GM19468 (cell line): ENCODE measurements at regions not wholly inside any gene's neighbourhood (a gene's known extent, or its start where the extent isn't known, plus 50 kb on each side); places are given as distances from the start of the nearest gene placed in this dataset.

Experiments used
- ATAC-seq: cut with Tn5 transposase; IDR thresholded peaks from one replicate; pipeline ENCODE4 v1.9.1; 2021; ENCODE audit warnings: mild to moderate bottlenecking, moderate library complexity, moderate number of reproducible peaks; ENCODE audit not compliant: unreplicated experiment; ENCODE audit errors: extremely low read depth

- ATAC-seq, result no peak
Observed at GRCh38 chr10:91034494-91035159, 113.7 kb upstream of the ANKRD1 start.

- no peak for ATAC-seq
Observed at GRCh38 chr10:91035650-91036292, 114.9 kb upstream of the ANKRD1 start.

- no peak for ATAC-seq
Observed at GRCh38 chr10:91036807-91037411, 116.0 kb upstream of the ANKRD1 start.

GRCh38 chr10:91038971-91039370 is 118.1 kb upstream of the ANKRD1 start:
- no peak for ATAC-seq

DNA sequence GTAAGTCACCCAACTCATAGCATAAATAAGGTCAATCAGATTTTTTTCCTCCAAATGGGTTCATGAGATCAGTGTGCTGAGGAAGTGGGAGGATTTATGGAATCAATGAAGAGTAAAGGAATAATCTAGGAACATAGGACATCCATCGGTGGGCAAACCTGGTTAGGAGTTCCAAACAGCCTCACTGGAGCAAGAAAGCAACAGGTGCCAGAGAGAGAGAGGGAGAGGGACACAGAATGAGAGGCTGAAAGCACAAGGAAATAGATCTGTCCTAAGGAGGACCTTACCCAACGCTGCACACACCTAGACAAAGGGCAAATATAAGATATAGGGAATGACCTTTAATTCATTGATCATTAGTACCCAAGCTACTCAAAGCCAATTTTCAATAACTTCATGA is 119.5 kb upstream of the ANKRD1 start:
- ATAC-seq, result no peak

- ATAC-seq, result no peak
Observed at GRCh38 chr10:91042069-91042468, 121.2 kb upstream of the ANKRD1 start.

DNA sequence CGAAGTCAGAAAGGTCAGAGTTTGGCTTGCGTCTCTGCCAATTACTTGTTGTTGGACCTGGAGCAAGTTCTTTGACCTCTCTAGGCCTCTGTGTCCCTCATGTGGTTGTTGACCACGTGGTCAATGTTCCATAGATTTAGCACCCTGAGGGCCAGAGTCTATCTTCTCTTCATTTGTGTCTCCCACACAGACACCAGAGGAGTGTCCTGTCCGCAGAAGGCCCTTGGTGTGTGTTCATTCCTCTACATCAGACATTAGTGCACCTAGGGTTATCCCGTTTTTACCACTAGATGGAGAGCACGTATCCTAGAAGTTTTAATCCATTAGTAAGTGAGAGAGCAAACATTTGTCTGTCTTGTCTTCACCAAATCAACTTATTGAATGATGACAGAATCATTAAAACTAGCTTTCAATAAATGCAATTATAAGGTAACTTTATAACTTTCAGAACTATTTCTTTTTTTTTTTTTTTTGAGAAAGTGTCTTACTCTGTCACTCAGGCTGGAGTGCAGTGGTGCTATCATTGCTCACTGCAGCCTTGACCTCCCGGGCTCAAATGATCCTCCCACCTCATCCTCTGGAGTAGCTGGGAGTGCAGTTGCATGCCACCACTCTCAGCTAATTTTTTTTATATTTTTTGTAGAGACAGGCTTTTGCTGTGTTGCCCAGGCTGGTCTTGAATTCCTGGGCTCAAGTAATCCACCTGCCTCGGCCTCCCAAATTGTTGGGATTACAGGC is 122.5 kb upstream of the ANKRD1 start:
- ATAC-seq, result no peak

DNA sequence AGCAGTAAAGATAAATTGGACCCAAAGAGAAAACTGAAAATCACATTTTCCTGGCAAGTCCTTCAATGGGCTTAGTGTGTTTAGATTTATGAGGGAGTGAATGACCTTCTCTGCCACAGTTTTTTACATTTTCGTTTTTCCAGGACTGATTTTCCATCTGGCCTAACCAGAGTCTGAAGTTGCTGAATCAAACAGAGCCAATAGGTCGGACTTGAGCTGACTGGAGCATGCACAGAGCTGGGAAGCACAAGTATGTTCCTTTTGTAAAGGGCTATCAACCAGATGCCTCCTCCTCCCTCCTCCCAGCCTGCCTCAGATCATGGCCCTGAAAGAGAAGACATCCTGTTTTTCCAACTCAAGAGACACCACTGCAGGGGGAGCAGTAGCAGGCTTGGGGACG is 126.0 kb upstream of the ANKRD1 start:
- ATAC-seq, result no peak

GRCh38 chr10:91048380-91048779 is 127.5 kb upstream of the ANKRD1 start:
- ATAC-seq, result no peak

GRCh38 chr10:91049296-91049987 is 128.6 kb upstream of the ANKRD1 start:
- ATAC-seq, result no peak

- no peak for ATAC-seq
Observed at GRCh38 chr10:91049988-91050360, 129.1 kb upstream of the ANKRD1 start.

DNA sequence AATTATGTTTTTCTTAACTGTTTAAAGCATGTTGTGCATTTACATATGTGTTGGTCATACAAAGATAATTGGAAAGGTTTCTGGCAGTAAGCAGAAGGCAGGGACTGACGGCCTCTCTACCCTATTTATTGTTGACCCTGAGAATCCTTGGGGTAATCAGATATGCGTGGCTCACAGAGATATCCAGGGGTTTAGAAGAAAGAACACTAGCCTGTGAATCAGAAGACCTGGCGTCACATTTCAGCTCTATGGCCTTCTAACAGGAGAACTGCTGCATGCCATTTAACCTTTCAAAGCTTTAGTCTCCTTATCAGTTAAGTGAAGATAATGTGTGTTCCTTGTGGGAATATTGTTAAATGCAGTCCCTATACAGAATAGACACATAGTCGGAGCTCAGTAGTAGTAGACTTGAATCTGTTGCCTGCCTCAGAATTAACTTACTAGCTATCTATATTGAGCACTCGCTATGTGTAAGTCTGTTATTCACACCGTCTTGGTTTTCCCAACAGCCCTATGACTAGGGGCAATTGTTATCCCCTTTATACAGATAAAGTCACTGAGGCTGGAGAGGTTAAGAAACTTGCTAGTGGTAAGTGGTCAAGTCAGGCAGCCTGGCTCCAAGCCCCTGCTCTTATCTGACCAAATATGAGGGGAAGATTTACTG is 129.6 kb upstream of the ANKRD1 start:
- ATAC-seq, result no peak

DNA sequence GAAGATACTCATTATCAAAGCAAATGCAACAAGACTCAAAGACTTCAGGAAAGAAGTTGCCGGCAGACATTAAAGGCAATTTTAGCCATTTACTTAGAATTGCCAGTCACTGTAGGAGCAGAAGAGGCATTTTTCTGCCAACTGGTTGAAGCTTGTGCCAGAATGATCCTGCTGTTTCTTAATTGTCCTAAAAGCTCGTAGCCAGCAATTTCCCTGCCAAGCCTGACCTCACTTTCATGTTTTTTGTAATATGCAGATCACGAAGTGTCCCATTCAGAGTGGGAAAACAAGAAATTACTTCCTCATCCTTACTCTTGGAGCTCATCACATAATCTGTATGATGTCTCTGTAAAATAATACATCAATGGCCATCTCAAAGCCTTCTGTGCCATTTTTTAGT is 130.9 kb upstream of the ANKRD1 start:
- no peak for ATAC-seq

GRCh38 chr10:91054325-91054724 is 133.4 kb upstream of the ANKRD1 start:
- no peak for ATAC-seq

DNA sequence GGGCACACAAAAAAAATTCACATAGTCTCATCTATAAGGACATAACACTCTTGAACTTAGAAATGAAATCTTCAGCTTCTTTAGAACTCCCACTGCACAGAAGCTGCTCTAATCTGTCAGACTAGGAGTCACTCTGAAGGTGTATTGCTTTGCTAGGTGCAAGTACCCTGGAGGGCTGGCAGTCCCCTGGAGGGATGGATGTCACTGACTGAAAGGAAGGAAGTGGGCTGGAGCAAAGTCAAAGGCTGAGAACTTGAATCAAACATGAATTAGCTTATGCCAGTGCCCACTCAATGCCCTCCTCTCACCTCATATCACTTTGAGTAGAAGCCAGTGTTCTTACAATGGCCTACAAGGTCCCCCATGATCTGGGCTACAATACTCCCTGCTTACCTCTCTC is 140.3 kb upstream of the ANKRD1 start:
- ATAC-seq, result no peak

DNA sequence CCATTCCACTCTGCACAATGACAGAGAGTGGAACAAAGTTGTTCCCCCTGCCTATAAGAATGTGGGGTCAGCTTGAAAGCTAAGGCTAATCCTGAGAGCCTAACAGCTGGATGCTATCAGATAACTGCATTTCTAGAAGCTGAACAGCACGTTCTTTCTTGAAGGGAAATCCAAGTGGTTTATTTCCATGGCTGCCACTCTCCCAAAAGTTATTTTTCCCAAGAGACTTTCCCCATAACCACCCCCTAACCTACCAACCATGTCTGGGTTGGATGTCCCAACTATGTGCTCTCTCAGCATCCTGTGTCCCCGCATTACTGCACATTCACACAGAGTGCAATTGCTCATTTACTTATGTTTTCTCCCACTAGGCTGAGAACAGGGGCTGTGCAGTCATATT is 140.7 kb upstream of the ANKRD1 start:
- no peak for ATAC-seq

- ATAC-seq, result no peak
Observed at GRCh38 chr10:91062091-91062490, 141.2 kb upstream of the ANKRD1 start.

- no peak for ATAC-seq
Observed at GRCh38 chr10:91071786-91072185, 148.7 kb upstream of the PCGF5 start.

GRCh38 chr10:91073286-91073979 is 147.0 kb upstream of the PCGF5 start:
- no peak for ATAC-seq
